NCI-H1092 (cell line): ENCODE measurements at regions not wholly inside any gene's neighbourhood (a gene's known extent, or its start where the extent isn't known, plus 50 kb on each side); places are given as distances from the start of the nearest gene placed in this dataset.

Source experiments
- DNase-seq: peaks from one replicate; lab custom pipeline; 2025; lab: John Stamatoyannopoulos, UW

DNA sequence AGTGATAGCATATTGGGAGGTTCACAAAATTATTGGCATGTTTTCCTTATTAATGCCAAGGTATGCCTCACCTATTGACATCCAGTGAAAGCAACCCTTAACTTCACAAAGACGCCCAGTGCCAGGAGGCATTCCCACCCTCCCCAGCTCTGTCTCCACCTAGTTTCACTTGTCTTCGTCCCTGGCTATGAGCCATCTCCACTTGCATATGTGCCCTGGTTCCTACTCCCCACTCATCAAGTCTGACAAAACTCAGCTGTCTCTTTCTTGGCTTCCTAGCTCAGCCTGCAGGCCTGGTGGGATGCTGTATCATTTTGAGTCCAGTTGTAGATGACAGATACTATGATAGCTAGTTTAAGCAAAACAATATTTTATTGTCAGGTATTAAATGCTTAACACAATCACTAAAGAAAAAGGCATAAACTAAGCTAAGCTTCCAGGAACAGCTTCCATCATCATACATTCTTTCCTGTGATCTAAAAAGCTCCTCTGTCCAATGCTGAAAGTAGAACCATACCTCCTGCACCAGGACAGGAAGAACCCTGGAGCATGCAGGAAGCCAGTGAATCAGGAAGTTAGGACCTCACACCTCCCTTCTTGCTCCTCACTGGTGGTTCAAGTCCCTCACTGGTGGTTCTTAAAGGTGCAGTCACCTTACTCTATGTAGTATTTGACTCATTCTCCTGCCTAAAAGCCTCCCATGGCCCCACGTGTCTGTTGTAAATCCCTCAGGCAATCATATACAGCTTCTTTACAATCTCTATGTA is 410.3 kb upstream of the RASGEF1B start:
- DNase-seq, result no peak

GRCh38 chr4:81876106-81876505 is 404.4 kb upstream of the RASGEF1B start:
- no peak for DNase-seq

DNA sequence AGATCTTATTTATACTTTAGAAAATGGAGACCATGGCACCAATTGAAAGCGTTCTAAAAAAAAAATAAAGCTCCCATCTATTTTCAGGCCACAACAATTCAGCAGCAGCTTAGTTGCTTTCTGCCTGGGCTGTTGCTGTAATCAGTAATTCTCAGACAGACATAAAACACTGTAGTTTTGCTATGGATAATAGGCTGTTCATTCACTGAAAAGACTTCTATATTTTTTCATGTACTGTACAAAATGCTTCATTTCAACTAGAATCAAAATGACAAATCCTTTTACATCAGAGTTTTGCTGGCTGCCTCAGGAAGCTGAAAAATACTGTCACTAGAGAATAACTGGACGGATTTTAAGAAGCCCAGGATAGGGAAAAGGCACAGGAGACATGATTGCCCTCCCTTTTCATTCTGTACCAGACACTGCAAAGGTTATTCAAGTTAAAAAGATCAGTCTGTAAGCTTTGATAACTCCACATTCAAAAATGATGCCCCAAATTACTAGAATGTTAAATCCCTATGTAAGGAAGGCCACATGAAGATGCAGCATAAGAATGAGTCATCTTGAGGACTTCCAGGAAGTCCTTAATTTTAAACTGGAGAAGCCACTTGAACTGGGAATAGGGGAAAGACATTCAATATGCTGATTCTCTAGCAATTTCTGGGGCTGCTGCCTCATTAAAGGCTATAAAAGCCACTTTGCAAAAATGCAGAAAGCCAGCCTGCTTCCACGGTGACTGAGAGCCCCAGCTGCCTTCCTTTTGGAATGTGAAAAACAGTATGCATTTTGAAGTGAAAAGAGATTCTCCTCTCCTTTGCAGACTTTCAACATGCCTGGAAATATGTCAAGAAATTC is 403.2 kb upstream of the RASGEF1B start:
- no peak for DNase-seq

GRCh38 chr4:81870275-81870674 is 398.6 kb upstream of the RASGEF1B start:
- DNase-seq, result no peak

DNA sequence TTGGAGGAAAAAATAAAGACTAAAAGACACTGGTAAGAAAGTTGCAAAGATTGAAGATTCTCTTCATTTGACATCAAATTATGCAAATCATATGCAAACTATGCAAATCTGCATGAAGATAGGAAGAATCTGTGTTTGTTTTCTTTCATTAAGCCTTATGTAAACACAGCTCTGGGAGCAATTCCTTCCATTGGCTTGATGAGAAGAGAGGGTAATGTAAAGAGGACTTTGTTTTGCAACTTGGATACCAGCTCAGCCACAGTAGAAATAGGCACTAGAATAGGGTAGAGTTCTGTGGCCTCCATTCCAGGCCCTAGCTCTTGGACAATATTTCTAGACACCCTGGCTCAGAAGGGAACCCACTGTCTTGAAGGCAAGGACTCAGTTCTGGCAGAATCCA is 388.4 kb upstream of the RASGEF1B start:
- no peak for DNase-seq

- DNase-seq, result no peak
Measured at GRCh38 chr4:81854406-81854805, 382.7 kb upstream of the RASGEF1B start.

- no peak for DNase-seq
Measured at GRCh38 chr4:81852031-81852715, 380.5 kb upstream of the RASGEF1B start.

- DNase-seq, result no peak
Measured at GRCh38 chr4:81850701-81851100, 379.0 kb upstream of the RASGEF1B start.

DNA sequence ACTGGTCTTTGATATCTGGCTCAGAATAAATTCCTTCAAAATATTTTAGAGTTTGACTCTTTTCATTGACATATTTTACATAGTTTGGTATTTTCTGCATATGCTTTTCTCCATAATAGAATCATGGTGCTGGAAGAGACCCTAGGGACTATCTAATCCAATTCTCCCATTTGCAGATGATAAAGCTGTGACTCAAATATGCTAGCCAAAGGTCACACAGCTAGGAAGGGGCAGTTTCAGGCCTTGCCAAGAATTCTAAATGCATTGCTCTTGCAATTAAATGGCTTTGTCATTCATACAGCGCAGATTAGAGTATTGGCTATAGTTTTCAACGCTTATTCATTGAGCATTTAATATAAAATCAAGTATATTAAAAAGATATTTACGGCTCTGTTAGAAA is 374.1 kb upstream of the RASGEF1B start:
- DNase-seq, result no peak

DNA sequence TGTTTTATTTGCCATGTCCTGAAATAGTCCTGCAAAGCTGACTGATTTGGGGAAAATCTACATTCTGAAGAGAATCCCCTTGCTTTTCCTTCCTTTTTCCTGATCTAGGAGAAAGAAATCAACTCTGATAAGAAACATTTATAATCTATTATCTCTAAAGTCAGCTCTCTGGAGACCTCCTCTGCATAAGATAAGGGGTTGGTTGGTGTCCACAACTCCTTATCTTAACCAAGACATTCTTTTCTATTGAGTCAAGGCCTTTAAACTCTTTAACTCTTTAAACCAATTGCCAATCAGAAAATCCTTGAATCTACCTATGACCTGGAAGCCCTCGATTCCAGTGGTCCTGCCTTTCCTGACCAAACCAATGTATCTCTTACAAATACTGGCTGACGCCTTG is 373.6 kb upstream of the RASGEF1B start:
- DNase-seq, result no peak

DNA sequence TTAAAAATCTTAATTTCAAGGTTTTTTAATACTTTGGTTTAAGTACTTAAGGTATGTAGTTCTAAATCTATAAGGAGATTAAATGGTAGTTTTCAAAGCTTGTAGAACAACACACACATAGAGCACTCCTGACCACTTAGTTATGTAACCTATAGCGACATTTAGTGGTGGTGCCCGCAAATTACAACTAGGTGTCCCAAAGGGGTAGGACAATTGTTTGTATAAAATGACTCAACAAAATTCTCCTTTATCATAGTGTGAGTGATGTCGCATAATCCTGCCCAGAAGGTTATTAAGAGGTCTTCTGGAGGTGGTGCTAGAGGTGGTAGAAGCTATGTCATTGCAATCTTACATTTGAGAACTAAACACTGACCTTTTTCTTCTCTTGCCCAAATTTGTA is 373.0 kb upstream of the RASGEF1B start:
- peak; percentile 73 for DNase-seq

- no peak for DNase-seq
Measured at GRCh38 chr4:81839347-81840042, 367.8 kb upstream of the RASGEF1B start.

GRCh38 chr4:81838586-81838985 is 366.9 kb upstream of the RASGEF1B start:
- no peak for DNase-seq

DNA sequence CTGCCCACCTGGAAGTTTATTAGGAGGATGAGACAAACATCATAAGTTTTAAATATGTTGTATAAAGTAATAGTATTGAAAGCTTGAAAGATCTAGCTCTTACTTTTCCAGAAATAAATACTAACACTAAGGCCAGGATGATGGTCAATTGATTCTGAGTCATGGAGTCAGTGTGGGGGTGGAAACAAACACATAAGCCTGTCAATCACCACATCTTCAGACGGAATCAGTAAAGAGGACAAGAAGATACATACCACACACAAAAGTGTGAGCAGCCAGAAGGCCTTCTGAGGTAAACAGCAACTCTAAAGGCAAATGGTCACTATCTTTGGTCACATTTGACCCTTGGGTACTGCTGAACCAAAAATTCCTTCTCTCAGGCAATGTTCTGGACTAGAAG is 365.0 kb upstream of the RASGEF1B start:
- DNase-seq, result no peak

GRCh38 chr4:81833576-81833975 is 361.9 kb upstream of the RASGEF1B start:
- no peak for DNase-seq

DNA sequence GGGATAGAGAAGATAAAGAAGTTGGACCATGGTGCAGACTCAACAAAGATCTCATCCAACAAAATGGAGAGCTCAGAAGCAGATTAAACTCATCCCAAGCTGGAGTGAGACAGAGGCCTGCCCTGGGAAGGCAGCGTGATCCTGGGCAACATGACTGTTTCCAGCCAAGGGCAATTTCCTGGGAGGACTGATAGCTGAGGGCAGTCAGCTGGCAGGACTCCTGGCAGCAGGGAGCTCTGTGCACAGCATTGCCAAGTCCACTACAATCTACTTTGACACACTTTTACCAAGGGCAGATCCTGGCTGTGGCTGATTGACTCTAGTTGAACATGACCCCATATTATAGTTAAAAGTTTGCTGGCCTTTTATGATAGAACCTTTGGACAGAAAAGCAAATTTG is 357.3 kb upstream of the RASGEF1B start:
- no peak for DNase-seq

DNA sequence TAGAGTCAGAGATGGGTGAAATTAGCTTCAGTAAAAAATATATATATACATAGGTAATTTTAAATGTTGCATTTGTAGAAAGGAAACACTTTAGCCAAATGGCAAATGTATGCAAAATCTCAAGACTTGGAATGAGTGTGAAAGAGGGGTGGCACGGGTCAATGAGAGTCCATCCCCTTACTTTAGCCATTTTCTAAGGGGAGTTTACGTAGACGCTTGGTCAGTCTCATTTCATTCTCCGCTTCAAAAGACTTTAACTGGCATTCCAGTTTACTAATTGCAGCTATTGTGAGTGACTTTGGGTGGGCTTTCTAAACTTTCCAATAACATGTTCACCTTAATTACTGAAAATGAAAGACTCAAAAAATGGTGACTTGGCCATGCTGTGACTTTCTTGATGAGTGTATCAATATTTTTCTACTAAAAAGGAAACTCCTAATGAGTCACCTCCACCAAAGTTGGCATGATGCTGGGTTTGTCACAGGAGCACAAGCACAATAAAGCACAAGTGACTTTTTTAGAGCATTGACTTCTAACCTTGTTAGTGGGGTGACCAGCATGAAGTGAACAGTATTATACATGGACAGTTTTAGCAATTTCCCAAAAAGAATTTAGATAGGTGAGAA is 356.0 kb upstream of the RASGEF1B start:
- no peak for DNase-seq

- no peak for DNase-seq
Measured at GRCh38 chr4:81826817-81827424, 355.2 kb upstream of the RASGEF1B start.

- DNase-seq, result no peak
Measured at GRCh38 chr4:81826335-81826734, 354.6 kb upstream of the RASGEF1B start.

DNA sequence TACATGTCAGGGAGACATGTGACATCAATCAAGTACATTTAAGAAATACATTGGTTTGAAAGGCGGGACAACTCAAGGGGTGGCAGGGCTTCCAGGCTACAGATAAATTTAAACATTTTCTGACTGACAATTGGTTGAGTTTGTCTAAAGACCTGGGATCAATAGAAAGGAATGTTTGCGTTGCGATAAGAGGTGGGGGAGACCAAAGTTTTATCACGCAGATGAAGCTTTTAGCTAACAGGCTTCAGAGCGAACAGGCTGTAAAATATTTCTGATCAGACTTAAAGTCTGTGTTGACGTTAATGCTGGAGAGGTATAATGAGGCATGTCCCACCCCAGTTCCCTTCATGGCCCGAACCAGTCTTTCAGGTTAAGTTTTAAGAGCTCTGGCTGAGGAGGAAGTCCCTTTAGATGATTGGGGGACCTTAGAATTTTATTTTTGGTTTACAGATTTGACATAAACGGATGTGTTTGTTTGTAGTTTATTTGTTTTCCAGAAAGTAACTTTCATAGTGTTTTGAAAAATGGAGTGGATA is 346.7 kb upstream of the RASGEF1B start:
- DNase-seq, result no peak
